CD4-positive, alpha-beta T cell (primary cell): ENCODE measurements at regions not wholly inside any gene's neighbourhood (a gene's known extent, or its start where the extent isn't known, plus 50 kb on each side); places are given as distances from the start of the nearest gene placed in this dataset.

Source experiments
- ATAC-seq: fragments of 200-7000 bp; cut with Tn5 transposase; one replicate; pipeline ENCODE4 v1.10.0; 2022; ENCODE audit warnings: mild to moderate bottlenecking; ENCODE audit not compliant: poor library complexity
- CTCF ChIA-PET: fragments of 350-600 bp; sonication (Branson Sonifier 250); formaldehyde crosslinking; loops from one replicate; lab custom pipeline; 2021; ENCODE audit warnings: antibody characterized with exemption, inconsistent platforms; lab: Charles Lee
- POLR2A ChIA-PET: fragments of 350-600 bp; sonication (Branson Sonifier 250); formaldehyde crosslinking; loops from one replicate; lab custom pipeline; 2021; ENCODE audit warnings: antibody characterized with exemption, inconsistent platforms; lab: Charles Lee
- DNase-seq, 14 experiments: peaks; one replicate each; pipeline ENCODE4 v3.0.0-alpha.2; 2013 to 2020; ENCODE audit warnings: mixed read lengths in 2 of 14
- H3K27ac ChIP-seq, 2 donors: one replicate each; pipeline versions ENCODE4 v1.5.1 to v1.7.0; 2013; ENCODE audit warnings: low read length in 2 of 2, low read depth in 1 of 2, mild to moderate bottlenecking in 1 of 2
- H3K27me3 ChIP-seq, 2 experiments: 1 replicate in 1 of 2; 2 replicates in 1 of 2; pipeline versions ENCODE4 v1.6.1 to v1.7.0; 2013; ENCODE audit warnings: low read length in 2 of 2, control low read depth in 1 of 2, mild to moderate bottlenecking in 1 of 2, moderate library complexity in 1 of 2; ENCODE audit not compliant: insufficient read depth in 2 of 2, control insufficient read depth in 1 of 2
- H3K36me3 ChIP-seq: one replicate; pipeline ENCODE4 v1.6.1; 2013; ENCODE audit warnings: low read length, control low read depth; ENCODE audit not compliant: insufficient read depth
- H3K4me1 ChIP-seq: one replicate; pipeline ENCODE4 v1.6.1; 2013; ENCODE audit warnings: low read length, control low read depth; ENCODE audit not compliant: insufficient read depth
- H3K4me3 ChIP-seq: one replicate; pipeline ENCODE4 v1.5.1; 2013; ENCODE audit warnings: mild to moderate bottlenecking, low read length, moderate library complexity
- H3K9me3 ChIP-seq, 2 experiments: 1 replicate in 1 of 2; 2 replicates in 1 of 2; pipeline versions ENCODE4 v1.6.1 to v1.7.0; 2013; ENCODE audit warnings: low read length in 2 of 2, mild to moderate bottlenecking in 2 of 2, control low read depth in 1 of 2, moderate library complexity in 1 of 2; ENCODE audit not compliant: control insufficient read depth in 1 of 2, insufficient read depth in 1 of 2
- H3K27ac Mint-ChIP-seq: one replicate; pipeline ENCODE4 v1.8.0; 2020; ENCODE audit warnings: mixed read lengths
- H3K27me3 Mint-ChIP-seq: one replicate; pipeline ENCODE4 v1.8.0; 2021; ENCODE audit warnings: mixed read lengths
- H3K36me3 Mint-ChIP-seq: one replicate; pipeline ENCODE4 v1.8.0; 2021; ENCODE audit warnings: low read depth, mixed read lengths
- H3K4me1 Mint-ChIP-seq: one replicate; pipeline ENCODE4 v1.8.0; 2021; ENCODE audit warnings: low read depth, mixed read lengths
- H3K4me3 Mint-ChIP-seq: one replicate; pipeline ENCODE4 v1.8.0; 2020; ENCODE audit warnings: mild to moderate bottlenecking, mixed read lengths
- H3K9me3 Mint-ChIP-seq: one replicate; pipeline ENCODE4 v1.8.0; 2020; ENCODE audit warnings: mixed read lengths
- intact Hi-C, 2 experiments: fragments of 100-400 bp; cut with DNase I in 1 of 2; cut with micrococcal nuclease in 1 of 2; formaldehyde crosslinking; loops; one replicate each; pipeline versions ENCODE4 v1.15.1 to v1.9.0; 2023 to 2025; cut with DNase I, micrococcal nuclease
- TF ChIP-seq, protein P1 (sequence below): fragments of 200-600 bp; IDR thresholded peaks from one replicate; pipeline ENCODE4 v1.8.0; 2022; ENCODE audit warnings: antibody characterized with exemption, mild to moderate bottlenecking

DNA sequence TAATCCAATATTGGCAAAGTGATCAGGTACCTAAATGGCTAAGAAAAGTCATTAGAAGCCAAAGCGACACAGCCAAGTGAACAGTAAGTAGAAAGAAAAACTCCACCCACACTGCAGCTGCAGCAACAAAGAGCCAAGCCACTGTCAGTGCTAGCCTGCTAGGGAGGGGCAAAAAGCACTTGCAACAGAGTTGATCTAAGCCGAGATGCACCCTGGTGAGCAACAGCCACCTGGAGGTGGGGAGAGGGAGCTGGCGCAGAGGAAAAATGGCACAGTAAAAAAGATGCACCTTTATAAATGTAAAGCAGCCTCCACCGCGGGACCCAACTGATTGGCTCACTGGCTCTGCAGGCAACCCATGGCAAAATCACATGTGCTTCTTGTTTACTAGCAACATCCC, 330.2 kb upstream of the RBMY1B start:
- no peaks in the 10 kb centered on the region for H3K9me3 Mint-ChIP-seq
- intact Hi-C loops: loop anchor here (2.0 to 5.0 kb wide), 3 partner anchors 42 to 81 kb away; no protein-coding TSS in a partner anchor
- H3K27ac Mint-ChIP-seq: peak overlapping the region; percentile 90
- Histone ChIP-seq H3K9me3 (peaks cover 0 to 5% of the 10 kb centered on the region in 2 experiments), H3K27me3 (no peaks in the 10 kb centered on the region), H3K36me3 (no peaks in the 10 kb centered on the region), H3K4me1 (peaks cover 11% of the 10 kb centered on the region), H3K4me3 (no peak overlapping the region), H3K27ac (no peak overlapping the region)
- TF ChIP-seq, protein P1, sequence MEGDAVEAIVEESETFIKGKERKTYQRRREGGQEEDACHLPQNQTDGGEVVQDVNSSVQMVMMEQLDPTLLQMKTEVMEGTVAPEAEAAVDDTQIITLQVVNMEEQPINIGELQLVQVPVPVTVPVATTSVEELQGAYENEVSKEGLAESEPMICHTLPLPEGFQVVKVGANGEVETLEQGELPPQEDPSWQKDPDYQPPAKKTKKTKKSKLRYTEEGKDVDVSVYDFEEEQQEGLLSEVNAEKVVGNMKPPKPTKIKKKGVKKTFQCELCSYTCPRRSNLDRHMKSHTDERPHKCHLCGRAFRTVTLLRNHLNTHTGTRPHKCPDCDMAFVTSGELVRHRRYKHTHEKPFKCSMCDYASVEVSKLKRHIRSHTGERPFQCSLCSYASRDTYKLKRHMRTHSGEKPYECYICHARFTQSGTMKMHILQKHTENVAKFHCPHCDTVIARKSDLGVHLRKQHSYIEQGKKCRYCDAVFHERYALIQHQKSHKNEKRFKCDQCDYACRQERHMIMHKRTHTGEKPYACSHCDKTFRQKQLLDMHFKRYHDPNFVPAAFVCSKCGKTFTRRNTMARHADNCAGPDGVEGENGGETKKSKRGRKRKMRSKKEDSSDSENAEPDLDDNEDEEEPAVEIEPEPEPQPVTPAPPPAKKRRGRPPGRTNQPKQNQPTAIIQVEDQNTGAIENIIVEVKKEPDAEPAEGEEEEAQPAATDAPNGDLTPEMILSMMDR: peak; percentile 35
- peak in 10 of 14 experiments; percentile 31 to 81 (median 58) for DNase-seq
- H3K4me3 Mint-ChIP-seq: peak overlapping the region; percentile 59
- no peaks in the 10 kb centered on the region for H3K27me3 Mint-ChIP-seq
- no peaks in the 10 kb centered on the region for H3K36me3 Mint-ChIP-seq
- ChIA-PET POLR2A (interaction anchor here (0.9 to 1.9 kb wide), 5 partner anchors 40 to 605 kb away, joined by 3 to 15 read pairs (median 6); partner anchors contain the start of gene EIF1AY), CTCF (no interaction called here)
- peaks cover 48% of the 10 kb centered on the region for H3K4me1 Mint-ChIP-seq
- peak; percentile 100 for ATAC-seq

DNA sequence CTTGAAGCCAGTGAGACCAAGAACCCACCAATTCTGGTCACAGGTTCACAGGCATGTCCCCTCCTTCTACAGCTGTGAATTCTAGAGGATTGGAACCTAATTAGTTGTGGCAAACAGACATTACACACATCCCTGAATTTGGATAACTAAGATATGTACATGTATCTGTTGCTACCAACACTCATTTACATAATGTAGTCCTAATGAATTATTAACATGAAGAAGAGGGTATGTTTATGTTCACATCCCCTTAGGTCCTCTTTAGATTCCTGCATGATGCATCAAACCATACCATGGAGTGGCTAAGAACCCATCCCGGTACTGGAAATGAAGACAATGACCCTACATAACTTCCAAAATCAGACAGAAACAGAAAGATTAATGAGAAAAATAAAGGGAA, 326.9 kb upstream of the RBMY1B start:
- DNase-seq (no peak), ATAC-seq (no peak)
- no peak overlapping the region for H3K4me3 ChIP-seq
- Mint-ChIP-seq H3K27ac (peak overlapping the region; percentile 45), H3K4me1 (peaks cover 32% of the 10 kb centered on the region), H3K4me3 (no peak overlapping the region), H3K27me3 (no peaks in the 10 kb centered on the region), H3K9me3 (no peaks in the 10 kb centered on the region), H3K36me3 (no peaks in the 10 kb centered on the region)
- intact Hi-C loops: loop anchor here (5.0 kb wide), 2 partner anchors 73 to 78 kb away; no protein-coding TSS in a partner anchor
- H3K36me3 ChIP-seq: no peaks in the 10 kb centered on the region
- H3K4me1 ChIP-seq: peaks cover 11% of the 10 kb centered on the region
- H3K27me3 ChIP-seq: no peaks in the 10 kb centered on the region
- TF ChIP-seq, protein P1: no peak
- no peak overlapping the region for H3K27ac ChIP-seq
- CTCF ChIA-PET: no interaction called here
- POLR2A ChIA-PET: no interaction called here
- H3K9me3 ChIP-seq: peaks cover 0 to 5% of the 10 kb centered on the region in 2 experiments

DNA sequence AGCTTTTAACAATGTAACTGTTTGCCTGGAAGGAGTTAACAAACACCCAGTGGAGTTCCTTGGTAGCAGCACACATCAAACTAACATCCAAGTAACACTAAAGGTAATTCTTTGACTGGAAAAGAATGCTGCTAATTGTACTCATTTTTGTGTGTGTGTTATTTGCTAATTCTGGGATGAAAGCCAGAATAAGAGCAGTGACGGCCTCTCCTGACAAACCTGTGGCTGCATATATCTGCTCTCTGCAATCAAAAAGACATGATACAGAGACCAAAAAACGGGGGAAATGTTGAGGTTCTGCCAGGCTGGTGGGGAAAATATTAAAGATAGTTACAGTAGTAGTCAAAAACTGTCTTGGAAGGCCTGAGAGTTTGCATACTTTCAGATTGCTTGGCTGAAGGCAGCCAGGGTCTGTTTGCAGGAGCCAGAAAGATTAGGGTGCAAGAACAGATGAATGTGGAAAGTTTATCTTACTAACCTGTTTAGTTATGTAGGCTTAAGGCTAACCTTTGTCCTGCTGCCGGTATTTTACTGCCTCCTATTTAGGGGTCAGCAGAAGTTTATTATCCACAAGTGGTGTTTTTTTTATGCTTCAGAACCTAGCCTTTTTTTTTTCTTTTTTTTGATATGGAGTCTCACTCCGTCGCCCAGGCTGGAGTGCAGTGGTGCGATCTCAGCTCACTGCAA, 325.6 kb upstream of the RBMY1B start:
- Histone ChIP-seq H3K4me3 (no peak overlapping the region), H3K36me3 (no peaks in the 10 kb centered on the region), H3K27me3 (no peaks in the 10 kb centered on the region), H3K27ac (no peak overlapping the region), H3K4me1 (peaks cover 5% of the 10 kb centered on the region), H3K9me3 (peaks cover 0 to 5% of the 10 kb centered on the region in 2 experiments)
- no peak for DNase-seq
- no peaks in the 10 kb centered on the region for H3K36me3 Mint-ChIP-seq
- H3K27me3 Mint-ChIP-seq: no peaks in the 10 kb centered on the region
- H3K4me3 Mint-ChIP-seq: no peak overlapping the region
- intact Hi-C loops: no loop called here
- POLR2A ChIA-PET: no interaction called here
- H3K4me1 Mint-ChIP-seq: peaks cover 21% of the 10 kb centered on the region
- ATAC-seq: no peak
- CTCF ChIA-PET: no interaction called here
- peak overlapping the region; percentile 45 for H3K27ac Mint-ChIP-seq
- TF ChIP-seq, protein P1: no peak
- H3K9me3 Mint-ChIP-seq: no peaks in the 10 kb centered on the region
